ENCODE measurements at regions not wholly inside any gene's neighbourhood (a gene's known extent, or its start where the extent isn't known, plus 50 kb on each side); places are given as distances from the start of the nearest gene placed in this dataset.

DNA sequence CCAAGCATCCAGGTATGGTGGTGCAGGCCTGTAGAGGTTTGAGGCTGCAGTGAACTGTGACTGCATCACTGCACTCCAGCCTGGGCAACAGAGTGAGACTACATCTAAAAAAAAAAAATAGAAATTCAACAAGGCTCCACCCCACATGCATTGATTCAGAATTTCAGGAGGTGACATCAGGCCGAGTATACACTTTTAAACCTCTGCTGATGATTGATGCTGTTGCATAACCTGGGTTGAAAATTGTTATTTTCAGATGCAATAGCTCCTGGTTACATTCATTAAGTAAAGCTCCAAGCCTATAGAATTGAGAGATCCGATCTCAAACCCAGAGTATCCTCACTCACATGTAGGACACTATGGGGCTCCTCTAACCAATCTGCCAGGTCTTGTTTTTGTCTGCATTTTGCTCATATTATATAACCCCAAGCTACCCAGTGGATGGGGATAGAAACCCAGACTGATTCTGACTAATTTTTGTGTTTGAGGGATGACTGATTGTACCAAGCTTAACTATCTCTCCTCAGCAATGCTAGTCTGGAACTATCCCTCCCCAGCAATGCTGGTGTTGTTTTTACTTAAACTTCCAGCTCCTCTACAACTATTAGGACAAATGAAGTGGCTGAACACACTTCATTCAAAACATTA is 123.5 kb upstream of the PREP start:
- no peak overlapping the region for H3K4me2 ChIP-seq (replicated peaks; ENCODE audit: low read depth, low read length, poor library complexity, severe bottlenecking)
- H3K4me1 Mint-ChIP-seq = no peaks in the 10 kb centered on the region
- H3K9me3 ChIP-seq (ENCODE audit: control extremely low read depth in 1 of 3, control insufficient read depth in 2 of 3, insufficient read depth in 1 of 3, low read length in 2 of 3) = no peaks in the 10 kb centered on the region
- TF ChIP-seq, protein P1, sequence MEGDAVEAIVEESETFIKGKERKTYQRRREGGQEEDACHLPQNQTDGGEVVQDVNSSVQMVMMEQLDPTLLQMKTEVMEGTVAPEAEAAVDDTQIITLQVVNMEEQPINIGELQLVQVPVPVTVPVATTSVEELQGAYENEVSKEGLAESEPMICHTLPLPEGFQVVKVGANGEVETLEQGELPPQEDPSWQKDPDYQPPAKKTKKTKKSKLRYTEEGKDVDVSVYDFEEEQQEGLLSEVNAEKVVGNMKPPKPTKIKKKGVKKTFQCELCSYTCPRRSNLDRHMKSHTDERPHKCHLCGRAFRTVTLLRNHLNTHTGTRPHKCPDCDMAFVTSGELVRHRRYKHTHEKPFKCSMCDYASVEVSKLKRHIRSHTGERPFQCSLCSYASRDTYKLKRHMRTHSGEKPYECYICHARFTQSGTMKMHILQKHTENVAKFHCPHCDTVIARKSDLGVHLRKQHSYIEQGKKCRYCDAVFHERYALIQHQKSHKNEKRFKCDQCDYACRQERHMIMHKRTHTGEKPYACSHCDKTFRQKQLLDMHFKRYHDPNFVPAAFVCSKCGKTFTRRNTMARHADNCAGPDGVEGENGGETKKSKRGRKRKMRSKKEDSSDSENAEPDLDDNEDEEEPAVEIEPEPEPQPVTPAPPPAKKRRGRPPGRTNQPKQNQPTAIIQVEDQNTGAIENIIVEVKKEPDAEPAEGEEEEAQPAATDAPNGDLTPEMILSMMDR (IDR thresholded peaks at IDR 0.05) = no peak
- TF ChIP-seq EZH2 (IDR thresholded peaks at IDR 0.05; ENCODE audit: borderline replicate concordance, insufficient read depth, low read depth, low read length, poor library complexity, severe bottlenecking) = no peak
- DNase-seq (no peak), ATAC-seq (ENCODE audit: low read depth) (no peak)
- peaks cover 13% of the 10 kb centered on the region for H3K27me3 Mint-ChIP-seq
- no peaks in the 10 kb centered on the region for H3K27me3 ChIP-seq (replicated peaks in 1 of 4; ENCODE audit: control extremely low read depth in 1 of 4, control insufficient read depth in 3 of 4, insufficient read depth in 4 of 4, low read length in 3 of 4)
- intact Hi-C loops (cut with micrococcal nuclease) = no loop called here
- no peaks in the 10 kb centered on the region for H4K20me1 ChIP-seq (ENCODE audit: control insufficient read depth, insufficient read depth, low read length, poor library complexity, severe bottlenecking)
- no peaks in the 10 kb centered on the region for H3K36me3 ChIP-seq (replicated peaks in 1 of 2; ENCODE audit: control extremely low read depth in 1 of 2, control insufficient read depth in 1 of 2, extremely low read depth in 1 of 2, insufficient read depth in 2 of 2, low read length in 1 of 2)
- CTCF ChIA-PET = no interaction called here
- H2AFZ ChIP-seq (ENCODE audit: insufficient read depth, low read depth, low read length, poor library complexity, severe bottlenecking) = no peak overlapping the region
- 100% methylated on average over 1 of the region's 2 CpGs for WGBS (ENCODE audit: insufficient coverage)
- H3K4me3 Mint-ChIP-seq = no peak overlapping the region
- no peak overlapping the region for H3K4me3 ChIP-seq (ENCODE audit: control extremely low read depth in 1 of 5, extremely low read depth in 1 of 5, insufficient read depth in 1 of 5, low read depth in 2 of 5, low read length in 4 of 5)
- no peak overlapping the region for H3K27ac Mint-ChIP-seq
- POLR2A ChIA-PET = no interaction called here
- H3K9me3 Mint-ChIP-seq (ENCODE audit: insufficient read depth) = no peaks in the 10 kb centered on the region
- H3K27ac ChIP-seq (ENCODE audit: low read length in 2 of 2) = no peak overlapping the region
- no peaks in the 10 kb centered on the region for H3K79me2 ChIP-seq (ENCODE audit: control insufficient read depth, insufficient read depth, low read length)
- no peaks in the 10 kb centered on the region for H3K4me1 ChIP-seq (ENCODE audit: control insufficient read depth in 2 of 2, insufficient read depth in 2 of 2, low read length in 2 of 2)
- no peak overlapping the region for H3K9ac ChIP-seq (ENCODE audit: low read length)

DNA sequence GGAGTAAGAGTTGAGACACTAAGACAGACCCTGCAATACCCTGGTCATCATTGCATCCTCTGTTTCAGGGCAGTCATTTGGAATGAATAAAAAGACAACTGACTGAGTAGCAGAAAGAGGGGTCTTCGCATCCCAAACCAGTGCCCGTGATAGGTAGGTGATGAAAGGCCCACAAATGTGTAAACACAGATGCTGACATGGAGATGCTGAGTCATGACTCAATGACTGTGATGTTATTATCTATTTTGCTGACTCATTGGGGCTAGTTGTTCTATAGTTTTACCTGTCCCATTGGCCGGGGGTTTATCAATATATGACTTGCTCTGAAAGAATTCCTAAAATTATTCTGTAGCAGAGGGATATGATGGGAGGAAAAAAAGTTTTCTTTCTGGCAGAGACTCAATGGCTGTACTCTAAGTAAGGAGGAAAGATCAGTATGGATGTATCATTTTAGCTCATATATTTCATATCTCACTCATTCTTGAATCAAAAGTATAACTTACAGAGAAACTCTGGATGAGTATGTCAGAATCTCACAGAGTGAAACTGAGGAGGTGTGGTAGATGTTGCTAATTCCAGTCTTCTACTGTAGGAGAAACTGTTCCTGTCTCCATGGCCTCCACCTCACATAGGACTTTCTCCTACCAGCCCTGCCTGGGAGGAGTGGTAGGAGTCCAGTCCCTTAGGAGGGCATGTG is 119.9 kb upstream of the PREP start:
- H2AFZ ChIP-seq (ENCODE audit: insufficient read depth, low read depth, low read length, poor library complexity, severe bottlenecking) = no peak overlapping the region
- H3K9ac ChIP-seq (ENCODE audit: low read length) = no peak overlapping the region
- WGBS (ENCODE audit: insufficient coverage) = 74% methylated on average over 2 of the region's 3 CpGs
- TF ChIP-seq, protein P1 (IDR thresholded peaks at IDR 0.05) = no peak
- TF ChIP-seq EZH2 (IDR thresholded peaks at IDR 0.05; ENCODE audit: borderline replicate concordance, insufficient read depth, low read depth, low read length, poor library complexity, severe bottlenecking) = no peak
- H3K79me2 ChIP-seq (ENCODE audit: control insufficient read depth, insufficient read depth, low read length) = no peaks in the 10 kb centered on the region
- H3K4me2 ChIP-seq (replicated peaks; ENCODE audit: low read depth, low read length, poor library complexity, severe bottlenecking) = no peak overlapping the region
- H3K27ac ChIP-seq (ENCODE audit: low read length in 2 of 2) = no peak overlapping the region
- H3K4me1 Mint-ChIP-seq = no peaks in the 10 kb centered on the region
- ChIA-PET POLR2A (no interaction called here), CTCF (no interaction called here)
- no peak overlapping the region for H3K4me3 Mint-ChIP-seq
- H3K27me3 ChIP-seq (replicated peaks in 1 of 4; ENCODE audit: control extremely low read depth in 1 of 4, control insufficient read depth in 3 of 4, insufficient read depth in 4 of 4, low read length in 3 of 4) = no peaks in the 10 kb centered on the region
- H3K4me1 ChIP-seq (ENCODE audit: control insufficient read depth in 2 of 2, insufficient read depth in 2 of 2, low read length in 2 of 2) = no peaks in the 10 kb centered on the region
- H3K27ac Mint-ChIP-seq = no peak overlapping the region
- H3K4me3 ChIP-seq (ENCODE audit: control extremely low read depth in 1 of 5, extremely low read depth in 1 of 5, insufficient read depth in 1 of 5, low read depth in 2 of 5, low read length in 4 of 5) = no peak overlapping the region
- H3K36me3 ChIP-seq (replicated peaks in 1 of 2; ENCODE audit: control extremely low read depth in 1 of 2, control insufficient read depth in 1 of 2, extremely low read depth in 1 of 2, insufficient read depth in 2 of 2, low read length in 1 of 2) = no peaks in the 10 kb centered on the region
- ATAC-seq (ENCODE audit: low read depth) (no peak), DNase-seq (no peak)
- intact Hi-C loops (cut with micrococcal nuclease) = no loop called here
- peaks cover 12% of the 10 kb centered on the region for H3K27me3 Mint-ChIP-seq
- no peaks in the 10 kb centered on the region for H3K9me3 ChIP-seq (ENCODE audit: control extremely low read depth in 1 of 3, control insufficient read depth in 2 of 3, insufficient read depth in 1 of 3, low read length in 2 of 3)
- H4K20me1 ChIP-seq (ENCODE audit: control insufficient read depth, insufficient read depth, low read length, poor library complexity, severe bottlenecking) = no peaks in the 10 kb centered on the region
- H3K9me3 Mint-ChIP-seq (ENCODE audit: insufficient read depth) = no peaks in the 10 kb centered on the region
